A673 (cell line): ENCODE measurements at regions not wholly inside any gene's neighbourhood (a gene's known extent, or its start where the extent isn't known, plus 50 kb on each side); places are given as distances from the start of the nearest gene placed in this dataset.

Experiments
- BruUV-seq: library from RNA; stranded (reverse); fragments of 400-500 nt; replicated peaks from 2 replicates; lab custom pipeline; 2021; lab: Mats Ljungman, UMichigan
- CTCF ChIA-PET: fragments of 300-600 bp; sonication (Branson Sonifier 250); formaldehyde crosslinking; loops from one replicate; lab custom pipeline; 2022; ENCODE audit warnings: antibody characterized with exemption; lab: Charles Lee
- POLR2A ChIA-PET: fragments of 300-600 bp; sonication (Branson Sonifier 250); formaldehyde crosslinking; loops from one replicate; lab custom pipeline; 2022; ENCODE audit warnings: antibody characterized with exemption; ENCODE audit not compliant: low non-redundant PET; lab: Charles Lee
- DNase-seq: peaks from one replicate; pipeline ENCODE4 v3.0.0-alpha.2; 2015; ENCODE audit warnings: low spot score
- H3K27ac ChIP-seq: fragments of 200-600 bp; sonication (generic); 2 replicates; pipeline ENCODE4 v1.5.1; 2016; ENCODE audit warnings: mixed run types, low read depth, mild to moderate bottlenecking, mixed read lengths, antibody characterized with exemption, low read length; ENCODE audit not compliant: poor library complexity, severe bottlenecking
- H3K27me3 ChIP-seq: fragments of 200-600 bp; sonication (generic); replicated peaks from 2 replicates; pipeline ENCODE4 v1.6.1; 2017; ENCODE audit warnings: mixed run types, low read depth, mild to moderate bottlenecking, mixed read lengths, antibody characterized with exemption, low read length; ENCODE audit not compliant: insufficient read depth, poor library complexity
- H3K36me3 ChIP-seq: fragments of 200-600 bp; sonication (generic); 2 replicates; pipeline ENCODE4 v1.6.1; 2016; ENCODE audit warnings: mixed run types, mild to moderate bottlenecking, mixed read lengths, antibody characterized with exemption, low read length; ENCODE audit not compliant: insufficient read depth, poor library complexity, severe bottlenecking
- H3K4me1 ChIP-seq: fragments of 200-600 bp; sonication (generic); 2 replicates; pipeline ENCODE4 v1.6.1; 2017; ENCODE audit warnings: mixed run types, mild to moderate bottlenecking, mixed read lengths, antibody characterized with exemption, low read length; ENCODE audit not compliant: insufficient read depth, poor library complexity, severe bottlenecking
- H3K4me3 ChIP-seq: fragments of 200-600 bp; sonication (generic); 2 replicates; pipeline ENCODE4 v1.5.1; 2016; ENCODE audit warnings: low read depth, mixed run types, mild to moderate bottlenecking, mixed read lengths, low read length; ENCODE audit not compliant: poor library complexity, severe bottlenecking
- H3K9me3 ChIP-seq: fragments of 200-600 bp; sonication (generic); 2 replicates; pipeline ENCODE4 v1.6.1; 2016; ENCODE audit warnings: mixed run types, low read depth, mild to moderate bottlenecking, mixed read lengths, antibody characterized with exemption, low read length; ENCODE audit not compliant: poor library complexity, severe bottlenecking
- EZH2 ChIP-seq: fragments of 200-600 bp; sonication (generic); IDR thresholded peaks from 2 replicates; pipeline ENCODE4 v1.6.1; 2017; ENCODE audit warnings: borderline replicate concordance, low read depth, mild to moderate bottlenecking, mixed read lengths, antibody characterized with exemption, low read length; ENCODE audit not compliant: poor library complexity, severe bottlenecking
- intact Hi-C: fragments of 100-400 bp; cut with micrococcal nuclease; formaldehyde crosslinking; loops from one replicate; pipeline ENCODE4 v1.10.0; 2022; ENCODE audit not compliant: unreplicated experiment
- TF ChIP-seq, protein P1 (sequence below): fragments of 300-800, 200-600 bp; sonication (generic); conservative IDR thresholded peaks from 2 replicates; pipeline ENCODE4 v1.5.1; 2017; ENCODE audit warnings: low read depth, mild to moderate bottlenecking, antibody characterized with exemption, low read length, moderate library complexity, mixed read lengths

DNA sequence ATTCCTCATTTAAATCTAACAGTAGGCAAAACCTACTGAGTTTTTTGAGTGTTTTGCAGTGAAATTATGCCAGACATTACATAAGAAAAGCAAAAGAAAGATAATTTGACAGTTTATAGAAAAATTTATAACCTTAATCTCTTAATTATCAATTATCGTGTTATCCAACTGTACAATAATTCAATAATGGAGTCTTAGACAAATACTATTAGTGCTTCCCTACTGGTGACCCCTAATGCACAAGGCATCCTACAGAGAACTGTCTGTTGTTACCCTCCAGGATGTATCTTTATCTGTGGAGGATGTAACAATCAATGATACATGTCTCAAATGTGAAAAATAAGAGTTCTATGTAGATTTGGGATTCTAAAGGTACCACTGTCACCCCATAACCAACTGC is 1687.6 kb downstream of the GRIK2 start:
- CTCF ChIA-PET: no interaction called here
- POLR2A ChIA-PET: no interaction called here
- no peaks in the 10 kb centered on the region for H3K4me1 ChIP-seq

DNA sequence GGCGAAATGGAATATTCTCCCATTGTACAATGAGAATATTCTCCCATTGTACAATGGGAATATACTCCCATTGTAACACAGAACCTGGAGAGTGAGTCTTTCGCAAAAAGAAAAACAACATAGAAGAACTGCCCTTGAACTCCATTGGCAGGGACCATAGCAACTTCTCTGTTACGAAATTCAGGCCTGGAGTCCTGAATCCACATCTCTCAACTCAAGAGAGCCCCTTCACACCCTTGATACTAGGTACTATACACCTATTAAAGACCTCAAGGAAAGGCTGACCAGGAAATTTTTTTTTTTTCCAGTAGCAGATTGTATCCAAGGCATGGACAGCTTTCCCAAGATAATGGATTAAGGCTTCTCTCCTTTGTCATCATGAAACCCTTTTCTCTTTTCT is 1687.0 kb downstream of the GRIK2 start:
- no TSS peak for BruUV-seq
- H3K36me3 ChIP-seq: no peaks in the 10 kb centered on the region
- TF ChIP-seq EZH2: no peak
- H3K9me3 ChIP-seq: no peaks in the 10 kb centered on the region
- no peak overlapping the region for H3K4me3 ChIP-seq
- DNase-seq: no peak
- POLR2A ChIA-PET: no interaction called here
- no peak overlapping the region for H3K27ac ChIP-seq
- intact Hi-C loops: no loop called here
- CTCF ChIA-PET: no interaction called here
- no peaks in the 10 kb centered on the region for H3K4me1 ChIP-seq
- H3K27me3 ChIP-seq: no peaks in the 10 kb centered on the region

More for the DNA sequence above, 1687.6 kb downstream of the GRIK2 start:
- Histone ChIP-seq H3K9me3 (no peaks in the 10 kb centered on the region), H3K4me3 (no peak overlapping the region), H3K27me3 (no peaks in the 10 kb centered on the region), H3K36me3 (no peaks in the 10 kb centered on the region), H3K27ac (no peak overlapping the region)
- no peak for DNase-seq
- intact Hi-C loops: no loop called here
- TF ChIP-seq EZH2: no peak
- TF ChIP-seq, protein P1, sequence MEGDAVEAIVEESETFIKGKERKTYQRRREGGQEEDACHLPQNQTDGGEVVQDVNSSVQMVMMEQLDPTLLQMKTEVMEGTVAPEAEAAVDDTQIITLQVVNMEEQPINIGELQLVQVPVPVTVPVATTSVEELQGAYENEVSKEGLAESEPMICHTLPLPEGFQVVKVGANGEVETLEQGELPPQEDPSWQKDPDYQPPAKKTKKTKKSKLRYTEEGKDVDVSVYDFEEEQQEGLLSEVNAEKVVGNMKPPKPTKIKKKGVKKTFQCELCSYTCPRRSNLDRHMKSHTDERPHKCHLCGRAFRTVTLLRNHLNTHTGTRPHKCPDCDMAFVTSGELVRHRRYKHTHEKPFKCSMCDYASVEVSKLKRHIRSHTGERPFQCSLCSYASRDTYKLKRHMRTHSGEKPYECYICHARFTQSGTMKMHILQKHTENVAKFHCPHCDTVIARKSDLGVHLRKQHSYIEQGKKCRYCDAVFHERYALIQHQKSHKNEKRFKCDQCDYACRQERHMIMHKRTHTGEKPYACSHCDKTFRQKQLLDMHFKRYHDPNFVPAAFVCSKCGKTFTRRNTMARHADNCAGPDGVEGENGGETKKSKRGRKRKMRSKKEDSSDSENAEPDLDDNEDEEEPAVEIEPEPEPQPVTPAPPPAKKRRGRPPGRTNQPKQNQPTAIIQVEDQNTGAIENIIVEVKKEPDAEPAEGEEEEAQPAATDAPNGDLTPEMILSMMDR: no peak
- BruUV-seq: no TSS peak

DNA sequence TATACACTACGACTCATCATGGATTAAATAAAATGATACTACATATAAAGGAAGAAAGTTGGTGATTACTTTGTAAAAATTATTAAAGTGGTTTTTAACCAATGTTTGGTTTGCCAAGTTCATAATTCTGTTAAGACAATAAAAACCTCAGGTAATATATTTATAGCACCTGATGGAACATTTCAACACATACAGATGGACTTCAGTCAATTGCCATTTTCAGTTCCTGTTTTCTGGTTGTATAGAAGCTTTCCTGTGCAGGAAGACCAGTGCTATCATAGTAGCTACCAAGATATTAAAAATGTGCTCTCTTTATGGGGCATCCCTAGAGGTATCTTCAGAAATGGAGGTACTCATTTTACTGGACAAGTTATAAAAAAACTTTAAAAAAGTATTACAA is 1686.4 kb downstream of the GRIK2 start:
- Histone ChIP-seq H3K27me3 (no peaks in the 10 kb centered on the region), H3K36me3 (no peaks in the 10 kb centered on the region), H3K27ac (no peak overlapping the region), H3K9me3 (no peaks in the 10 kb centered on the region), H3K4me3 (no peak overlapping the region), H3K4me1 (no peaks in the 10 kb centered on the region)
- TF ChIP-seq EZH2: no peak
- TF ChIP-seq, protein P1: no peak
- DNase-seq: no peak
- intact Hi-C loops: no loop called here
- ChIA-PET CTCF (no interaction called here), POLR2A (no interaction called here)
- BruUV-seq: no TSS peak

DNA sequence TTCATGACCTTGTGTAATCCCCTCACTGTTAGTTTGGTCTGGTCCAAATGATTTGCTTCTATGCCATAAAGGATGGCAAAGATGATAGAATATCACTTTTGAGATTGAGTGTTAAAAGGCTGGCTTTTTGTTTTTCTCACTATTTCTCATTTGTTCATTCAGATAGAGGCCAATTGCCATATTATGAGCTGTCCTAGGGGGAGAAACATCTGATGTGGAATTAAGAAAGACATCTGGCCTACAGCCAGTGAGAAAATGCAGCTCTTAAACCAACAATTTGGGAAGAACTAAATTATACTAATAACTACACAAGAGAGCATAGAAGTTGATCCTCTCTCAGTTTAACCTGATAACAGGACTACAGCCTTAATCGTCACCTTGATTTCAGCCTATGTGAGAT is 1668.6 kb downstream of the GRIK2 start:
- no peak for DNase-seq
- intact Hi-C loops: no loop called here
- POLR2A ChIA-PET: no interaction called here
- Histone ChIP-seq H3K27ac (no peak overlapping the region), H3K9me3 (peaks cover 3% of the 10 kb centered on the region), H3K4me3 (no peak overlapping the region), H3K36me3 (no peaks in the 10 kb centered on the region), H3K27me3 (no peaks in the 10 kb centered on the region), H3K4me1 (no peaks in the 10 kb centered on the region)
- CTCF ChIA-PET: no interaction called here
- TF ChIP-seq, protein P1: no peak
- no peak for TF ChIP-seq EZH2
- BruUV-seq: no TSS peak
